Ectodermal cell (in vitro differentiated cells): ENCODE measurements at regions not wholly inside any gene's neighbourhood (a gene's known extent, or its start where the extent isn't known, plus 50 kb on each side); places are given as distances from the start of the nearest gene placed in this dataset.

Experiments
- H3K27ac ChIP-seq: 2 replicates; pipeline ENCODE4 v1.7.0; 2013; ENCODE audit warnings: mild to moderate bottlenecking, low read depth, low read length; ENCODE audit not compliant: insufficient read depth, poor library complexity, severe bottlenecking
- H3K27me3 ChIP-seq: 2 replicates; pipeline ENCODE4 v1.7.0; 2013; ENCODE audit warnings: mild to moderate bottlenecking, low read length; ENCODE audit not compliant: insufficient read depth, control insufficient read depth, poor library complexity, severe bottlenecking
- H3K36me3 ChIP-seq: one replicate; pipeline ENCODE4 v1.7.0; 2013; ENCODE audit warnings: low read length; ENCODE audit not compliant: control insufficient read depth, insufficient read depth
- H3K4me1 ChIP-seq: one replicate; pipeline ENCODE4 v1.7.0; 2013; ENCODE audit warnings: low read length; ENCODE audit not compliant: control insufficient read depth, insufficient read depth
- H3K4me3 ChIP-seq: 2 replicates; pipeline ENCODE4 v1.7.0; 2013; ENCODE audit warnings: low read depth, low read length, control low read depth; ENCODE audit not compliant: insufficient read depth
- H3K9me3 ChIP-seq: 2 replicates; pipeline ENCODE4 v1.7.0; 2013; ENCODE audit warnings: mild to moderate bottlenecking, low read length, moderate library complexity; ENCODE audit not compliant: control insufficient read depth
- WGBS, 2 experiments: methylation state at CpG; one replicate each; pipeline ENCODE4 v1.1.7; 2013; ENCODE audit warnings: missing lambda C conversion rate in 2 of 2; 5-methylcytosine and 5-hydroxymethylcytosine counted together

DNA sequence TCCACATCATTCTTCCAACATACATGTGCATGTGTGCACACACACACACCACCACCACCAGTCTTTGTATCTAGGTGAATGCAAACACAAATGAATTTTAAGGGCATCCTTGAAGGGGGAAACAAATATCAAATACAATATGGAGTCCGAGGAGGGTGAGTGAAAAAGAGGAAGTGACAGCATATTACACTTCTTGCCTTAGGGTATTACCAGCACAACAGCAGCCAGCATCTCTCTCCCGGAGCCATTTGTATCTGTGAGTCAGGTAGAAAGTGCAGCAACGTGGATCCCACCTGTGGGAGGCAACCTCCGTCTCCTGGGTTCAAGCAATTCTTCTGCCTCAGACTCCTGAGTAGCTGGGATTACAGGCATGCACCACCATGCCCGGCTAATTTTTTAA is 483.2 kb downstream of the SMARCA1 start:
- no peaks in the 10 kb centered on the region for H3K4me1 ChIP-seq
- no peaks in the 10 kb centered on the region for H3K36me3 ChIP-seq
- WGBS, 2 experiments: 95 to 97% methylated on average over 5 of the region's 5 CpGs
- H3K4me3 ChIP-seq: no peak overlapping the region
- no peaks in the 10 kb centered on the region for H3K9me3 ChIP-seq
- no peaks in the 10 kb centered on the region for H3K27me3 ChIP-seq
- H3K27ac ChIP-seq: no peak overlapping the region

DNA sequence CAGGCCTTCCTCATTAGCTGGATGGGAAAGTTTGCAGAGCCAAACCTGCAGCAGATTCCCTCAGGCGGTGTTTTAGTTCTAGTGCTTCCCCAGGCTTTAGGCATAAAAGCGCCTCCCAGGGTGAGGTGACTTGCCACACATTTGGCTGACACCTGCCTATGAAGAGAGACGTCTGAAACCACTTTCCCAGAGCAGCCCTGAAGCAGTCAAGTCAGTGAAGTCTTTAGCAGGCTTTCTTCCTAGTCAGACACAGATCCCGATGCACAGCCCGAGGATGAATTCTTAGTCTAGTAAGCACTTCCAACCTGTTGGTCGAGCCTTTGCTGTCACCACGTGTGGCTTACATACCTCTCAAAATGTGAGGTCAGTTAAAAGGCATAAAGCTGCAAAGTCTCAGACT is 484.1 kb downstream of the SMARCA1 start:
- Histone ChIP-seq H3K4me1 (no peaks in the 10 kb centered on the region), H3K27me3 (no peaks in the 10 kb centered on the region), H3K4me3 (no peak overlapping the region), H3K36me3 (no peaks in the 10 kb centered on the region), H3K27ac (no peak overlapping the region), H3K9me3 (no peaks in the 10 kb centered on the region)
- 75% methylated on average over 7 of the region's 7 CpGs for WGBS, 2 experiments

DNA sequence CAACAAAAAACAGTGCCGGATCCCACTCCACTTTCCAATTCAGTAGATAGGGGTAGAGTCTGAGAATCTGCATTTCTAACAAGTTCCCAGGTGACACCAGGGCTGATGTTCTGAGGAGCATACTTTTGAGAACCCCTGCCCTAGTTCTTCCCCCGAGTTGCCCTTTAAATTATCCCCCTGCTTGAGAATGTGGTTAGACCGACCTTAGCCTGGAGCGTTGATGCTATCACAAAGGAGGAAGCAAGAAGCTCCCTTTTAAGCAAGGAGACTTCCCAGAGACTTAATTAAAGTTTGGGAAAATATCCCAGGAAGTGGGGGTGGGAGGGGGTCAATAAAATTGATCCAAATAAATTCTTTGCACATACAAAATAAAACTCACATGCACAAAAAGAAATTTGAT is 485.9 kb downstream of the SMARCA1 start:
- Histone ChIP-seq H3K9me3 (no peaks in the 10 kb centered on the region), H3K4me3 (no peak overlapping the region), H3K4me1 (no peaks in the 10 kb centered on the region), H3K27me3 (no peaks in the 10 kb centered on the region), H3K27ac (no peak overlapping the region), H3K36me3 (no peaks in the 10 kb centered on the region)
- WGBS, 2 experiments: 77 to 79% methylated on average over 4 of the region's 4 CpGs

DNA sequence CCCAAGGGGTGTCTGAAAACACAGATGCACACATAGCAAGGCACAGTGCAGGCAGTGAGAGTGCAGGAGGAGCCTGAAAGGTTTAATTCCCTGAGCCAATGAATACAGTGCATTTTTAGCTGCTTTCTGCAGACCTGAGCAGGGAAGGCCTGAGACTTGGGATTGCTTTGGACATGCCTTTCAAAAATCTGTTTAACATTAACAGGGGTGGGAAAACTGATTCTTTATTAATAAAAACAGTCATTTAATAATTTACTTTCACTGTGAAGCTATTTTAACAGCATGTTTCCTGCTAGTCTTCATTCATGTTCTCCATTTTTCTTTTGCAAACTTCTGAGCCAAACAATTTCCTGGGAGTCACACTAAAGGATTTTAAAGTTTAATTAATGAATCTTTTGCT is 488.1 kb downstream of the SMARCA1 start:
- H3K9me3 ChIP-seq: no peaks in the 10 kb centered on the region
- H3K4me3 ChIP-seq: no peak overlapping the region
- H3K36me3 ChIP-seq: no peaks in the 10 kb centered on the region
- H3K27ac ChIP-seq: no peak overlapping the region
- no peaks in the 10 kb centered on the region for H3K4me1 ChIP-seq
- H3K27me3 ChIP-seq: no peaks in the 10 kb centered on the region

DNA sequence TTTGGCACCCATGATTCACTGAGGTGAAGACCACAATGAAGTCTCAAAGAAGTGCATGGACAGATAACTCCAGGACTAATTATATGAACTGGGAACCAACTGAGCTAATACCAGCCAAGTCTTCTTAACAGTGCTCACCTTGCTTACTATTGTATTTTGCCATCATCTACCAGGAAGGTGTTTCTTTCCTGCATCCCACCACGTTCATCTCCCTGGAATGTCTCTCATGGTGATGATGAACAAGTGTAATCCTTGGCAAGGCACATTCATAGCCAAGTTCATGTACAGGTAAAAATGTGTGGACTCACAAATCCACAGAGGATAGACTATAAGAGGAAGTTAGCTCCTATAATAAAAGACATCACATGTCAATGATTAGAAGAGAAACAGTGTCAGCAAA is 489.1 kb downstream of the SMARCA1 start:
- H3K9me3 ChIP-seq: no peaks in the 10 kb centered on the region
- no peaks in the 10 kb centered on the region for H3K4me1 ChIP-seq
- WGBS, 2 experiments: 80 to 91% methylated on average over 1 of the region's 1 CpG
- no peak overlapping the region for H3K4me3 ChIP-seq
- no peaks in the 10 kb centered on the region for H3K36me3 ChIP-seq
- no peak overlapping the region for H3K27ac ChIP-seq
- no peaks in the 10 kb centered on the region for H3K27me3 ChIP-seq

DNA sequence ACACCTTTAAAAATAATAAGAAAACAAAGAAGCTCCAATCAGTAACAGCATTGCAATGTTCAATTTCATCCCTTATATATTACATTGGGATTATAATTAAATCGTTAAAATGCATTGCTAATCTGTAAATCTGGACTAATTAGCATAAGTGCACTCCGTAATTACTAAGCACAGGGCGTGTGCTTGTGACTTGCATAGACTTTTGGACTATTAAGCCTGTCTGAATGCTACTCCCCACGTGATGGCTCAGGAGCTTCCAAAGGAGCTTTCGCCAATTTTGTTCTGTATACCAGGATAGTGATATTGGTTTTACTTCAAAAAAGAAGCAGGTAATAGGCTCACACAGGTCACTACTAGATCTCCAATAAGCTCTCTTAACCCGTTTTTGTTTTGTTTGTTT is 497.1 kb downstream of the SMARCA1 start:
- H3K27me3 ChIP-seq: no peaks in the 10 kb centered on the region
- H3K4me3 ChIP-seq: no peak overlapping the region
- H3K4me1 ChIP-seq: no peaks in the 10 kb centered on the region
- no peaks in the 10 kb centered on the region for H3K9me3 ChIP-seq
- no peak overlapping the region for H3K27ac ChIP-seq
- WGBS, 2 experiments: 92 to 100% methylated on average over 3 to 5 of the region's 6 CpGs
- H3K36me3 ChIP-seq: no peaks in the 10 kb centered on the region

DNA sequence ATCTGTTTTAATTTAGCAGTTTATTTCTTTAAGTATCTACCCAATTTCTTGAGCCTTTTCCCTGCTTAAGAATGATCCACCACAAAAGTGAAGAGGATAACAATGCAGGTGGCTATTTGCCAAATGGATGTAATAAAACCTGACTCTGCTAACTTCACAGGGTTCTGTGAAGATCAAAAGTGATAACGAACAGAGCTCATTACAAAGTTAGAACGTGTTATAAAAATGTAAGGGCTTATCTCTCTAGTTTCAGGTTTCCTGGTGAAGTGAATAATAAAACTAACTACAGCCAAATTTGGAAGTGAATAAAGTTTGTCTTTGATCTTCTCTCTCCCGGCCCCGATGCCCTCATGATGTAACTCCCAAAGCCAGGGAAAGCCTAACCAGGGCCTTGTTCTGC is 497.9 kb downstream of the SMARCA1 start:
- Histone ChIP-seq H3K9me3 (no peaks in the 10 kb centered on the region), H3K36me3 (no peaks in the 10 kb centered on the region), H3K4me1 (no peaks in the 10 kb centered on the region), H3K27ac (no peak overlapping the region), H3K27me3 (no peaks in the 10 kb centered on the region), H3K4me3 (no peak overlapping the region)
- WGBS, 2 experiments: 67 to 79% methylated on average over 4 of the region's 4 CpGs

DNA sequence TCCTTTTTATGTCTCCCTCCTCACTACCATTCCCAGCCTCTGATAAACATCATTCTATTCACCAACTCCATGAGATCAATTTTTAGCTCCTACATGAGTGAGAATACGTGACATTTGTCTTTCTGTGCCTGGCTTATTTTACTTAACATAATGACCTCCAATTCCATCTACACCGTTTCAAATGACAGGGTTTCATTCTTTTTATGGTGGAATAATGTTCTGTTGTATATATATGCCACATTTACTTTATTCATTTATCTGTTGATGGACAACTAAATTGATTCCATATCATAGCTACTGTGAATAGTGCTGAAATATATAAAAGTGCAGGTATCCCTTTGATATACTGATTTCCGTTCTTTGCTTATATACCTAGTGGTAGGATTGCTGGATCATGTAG is 503.9 kb downstream of the SMARCA1 start:
- Histone ChIP-seq H3K27me3 (no peaks in the 10 kb centered on the region), H3K36me3 (no peaks in the 10 kb centered on the region), H3K27ac (no peak overlapping the region), H3K9me3 (no peaks in the 10 kb centered on the region), H3K4me3 (no peak overlapping the region), H3K4me1 (no peaks in the 10 kb centered on the region)
- WGBS, 2 experiments: 73 to 100% methylated on average over 2 of the region's 3 CpGs

DNA sequence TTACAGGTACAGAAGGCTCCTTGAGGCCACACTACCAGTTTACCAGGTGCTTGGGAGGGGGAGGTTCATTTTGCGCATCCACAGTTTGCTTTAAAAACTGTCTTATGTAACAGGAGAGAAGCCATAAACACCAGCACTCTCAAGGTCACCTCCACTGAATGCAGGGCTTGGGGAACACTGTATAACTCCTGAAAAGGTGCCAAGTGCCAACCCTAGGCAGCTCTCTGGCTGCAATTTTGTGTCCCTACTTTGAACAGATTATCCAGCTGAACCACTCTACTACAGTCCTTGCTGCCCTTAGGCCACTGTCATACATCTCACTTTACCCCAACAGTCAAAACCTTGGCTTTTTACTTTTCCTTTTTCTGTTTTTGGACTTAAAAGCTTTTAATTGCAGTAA is 507.9 kb downstream of the SMARCA1 start:
- Histone ChIP-seq H3K36me3 (no peaks in the 10 kb centered on the region), H3K27ac (no peak overlapping the region), H3K4me3 (no peak overlapping the region), H3K9me3 (no peaks in the 10 kb centered on the region), H3K27me3 (no peaks in the 10 kb centered on the region), H3K4me1 (peaks cover 4% of the 10 kb centered on the region)
- 93% methylated on average over 1 of the region's 1 CpG; no CpG with 5 or more reads in 1 of the 2 experiments for WGBS, 2 experiments

DNA sequence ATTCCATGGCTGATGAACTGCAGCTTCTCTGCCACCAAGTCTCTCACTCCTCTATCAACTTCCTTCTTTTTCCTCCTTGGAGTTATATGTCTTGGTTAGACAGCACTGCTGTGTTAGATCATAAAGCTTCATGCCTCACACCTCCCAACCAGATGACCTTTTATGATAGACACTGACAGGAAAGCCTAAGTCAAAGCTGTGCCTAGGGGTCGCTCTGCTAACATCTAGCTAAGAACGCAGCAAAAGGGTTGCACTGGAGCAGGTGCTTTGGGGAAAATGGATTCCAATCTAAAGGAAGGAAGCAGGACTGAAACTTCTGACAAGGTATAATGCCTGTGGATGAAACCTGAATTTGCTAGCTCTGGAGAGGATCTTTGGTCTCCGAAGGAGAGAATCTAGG is 509.7 kb downstream of the SMARCA1 start:
- Histone ChIP-seq H3K4me1 (peaks cover 4% of the 10 kb centered on the region), H3K27me3 (no peaks in the 10 kb centered on the region), H3K36me3 (no peaks in the 10 kb centered on the region), H3K27ac (no peak overlapping the region), H3K9me3 (no peaks in the 10 kb centered on the region), H3K4me3 (no peak overlapping the region)
- 62 to 63% methylated on average over 3 of the region's 3 CpGs for WGBS, 2 experiments

DNA sequence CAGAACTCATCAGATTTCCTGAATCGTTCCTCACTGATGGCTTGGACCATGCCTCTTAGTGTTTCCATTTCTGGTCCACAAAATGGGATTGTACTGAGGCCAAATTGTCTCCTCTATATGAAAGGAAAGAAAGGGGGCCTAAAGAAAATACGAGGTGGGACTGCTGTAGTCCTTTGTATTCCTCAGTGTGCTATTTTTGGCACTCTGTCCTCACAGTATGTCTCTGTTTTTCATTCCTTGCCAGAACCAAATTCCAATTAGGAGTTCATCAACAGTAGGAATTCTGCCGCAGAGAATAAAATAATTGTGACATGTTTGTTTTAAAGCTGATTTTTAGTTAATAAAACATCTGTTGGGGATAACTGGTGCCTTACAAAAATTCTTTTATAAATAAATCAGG is 515.7 kb downstream of the SMARCA1 start:
- Histone ChIP-seq H3K36me3 (no peaks in the 10 kb centered on the region), H3K4me1 (peaks cover 10% of the 10 kb centered on the region), H3K27me3 (no peaks in the 10 kb centered on the region), H3K27ac (no peak overlapping the region), H3K9me3 (no peaks in the 10 kb centered on the region), H3K4me3 (no peak overlapping the region)
- WGBS, 2 experiments: 93 to 100% methylated on average over 2 of the region's 3 CpGs
